ENCODE measurements at regions not wholly inside any gene's neighbourhood (a gene's known extent, or its start where the extent isn't known, plus 50 kb on each side); places are given as distances from the start of the nearest gene placed in this dataset.

DNA sequence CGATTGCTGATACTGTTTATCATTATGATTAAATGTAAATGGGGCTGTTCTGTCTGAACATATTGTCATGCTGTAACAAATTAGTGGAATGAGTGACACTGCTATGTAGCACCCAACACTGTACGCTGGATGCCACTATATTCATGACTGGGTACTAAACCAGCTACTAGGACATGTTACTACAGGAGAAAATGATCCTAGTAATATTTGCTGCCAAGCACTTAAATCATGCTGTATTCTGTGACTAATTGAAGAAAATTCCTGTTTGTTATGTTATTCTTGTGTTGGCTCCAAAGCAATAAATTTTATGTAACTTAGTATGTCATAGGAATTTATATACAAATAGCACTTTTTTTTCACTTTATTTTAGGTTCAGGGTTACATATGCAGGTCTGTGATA, 804.2 kb downstream of the CENPC start:
- TF ChIP-seq, protein P1, sequence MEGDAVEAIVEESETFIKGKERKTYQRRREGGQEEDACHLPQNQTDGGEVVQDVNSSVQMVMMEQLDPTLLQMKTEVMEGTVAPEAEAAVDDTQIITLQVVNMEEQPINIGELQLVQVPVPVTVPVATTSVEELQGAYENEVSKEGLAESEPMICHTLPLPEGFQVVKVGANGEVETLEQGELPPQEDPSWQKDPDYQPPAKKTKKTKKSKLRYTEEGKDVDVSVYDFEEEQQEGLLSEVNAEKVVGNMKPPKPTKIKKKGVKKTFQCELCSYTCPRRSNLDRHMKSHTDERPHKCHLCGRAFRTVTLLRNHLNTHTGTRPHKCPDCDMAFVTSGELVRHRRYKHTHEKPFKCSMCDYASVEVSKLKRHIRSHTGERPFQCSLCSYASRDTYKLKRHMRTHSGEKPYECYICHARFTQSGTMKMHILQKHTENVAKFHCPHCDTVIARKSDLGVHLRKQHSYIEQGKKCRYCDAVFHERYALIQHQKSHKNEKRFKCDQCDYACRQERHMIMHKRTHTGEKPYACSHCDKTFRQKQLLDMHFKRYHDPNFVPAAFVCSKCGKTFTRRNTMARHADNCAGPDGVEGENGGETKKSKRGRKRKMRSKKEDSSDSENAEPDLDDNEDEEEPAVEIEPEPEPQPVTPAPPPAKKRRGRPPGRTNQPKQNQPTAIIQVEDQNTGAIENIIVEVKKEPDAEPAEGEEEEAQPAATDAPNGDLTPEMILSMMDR (IDR thresholded peaks at IDR 0.05) = no peak
- TF ChIP-seq EP300 (IDR thresholded peaks at IDR 0.05; ENCODE audit: low read depth) (no peak), POLR2A (IDR thresholded peaks at IDR 0.05) (no peak), POLR2AphosphoS5 (IDR thresholded peaks at IDR 0.05) (no peak)
